K562 (cell line): ENCODE measurements at regions not wholly inside any gene's neighbourhood (a gene's known extent, or its start where the extent isn't known, plus 50 kb on each side); places are given as distances from the start of the nearest gene placed in this dataset.

ENCODE experiments used
- ATAC-seq: fragments of 200-7000 bp; cut with Tn5 transposase; 3 replicates; pipeline ENCODE4 v1.9.1; 2020; ENCODE audit warnings: moderate library complexity
- BruUV-seq: library from RNA; stranded (reverse); fragments of 400-500 nt; replicated peaks from 2 replicates; lab custom pipeline; 2021; lab: Mats Ljungman, UMichigan
- CTCF ChIA-PET: fragments of 300-600 bp; formaldehyde crosslinking; extraction: SDS; loops from one replicate; lab custom pipeline; 2021; ENCODE audit warnings: low intra/inter-chr PET ratio; lab: Yijun Ruan, JAX
- POLR2A ChIA-PET: fragments of 300-600, 350-650 bp; sonication (Branson Sonifier 250); formaldehyde crosslinking; extraction: SDS; loops from one replicate; lab custom pipeline; 2021; ENCODE audit warnings: antibody characterized with exemption, inconsistent platforms; lab: Yijun Ruan, JAX
- DNase-seq, 4 experiments: peaks; one replicate each; pipeline versions ENCODE4 v3.0.0 to v3.0.0-alpha.2; 2011 to 2018; ENCODE audit warnings: low spot score in 3 of 4, mixed read lengths in 3 of 4; ENCODE audit errors: extremely low read depth in 1 of 4
- FAIRE-seq: peaks from 2 replicates; lab custom pipeline; 2011; peaks lifted over from hg19 to GRCh38; lab: Jason Lieb, UNC
- H2AFZ ChIP-seq: 2 replicates; pipeline ENCODE4 v1.6.0; 2011; ENCODE audit warnings: low read depth, low read length, control low read depth, inconsistent platforms
- H3K27ac ChIP-seq: fragments of 200-600 bp; 3 replicates; pipeline ENCODE4 v1.8.0; 2011; ENCODE audit warnings: low read depth, mild to moderate bottlenecking, control low read depth, inconsistent platforms, low read length, moderate library complexity, mixed read lengths; ENCODE audit errors: extremely low read depth
- H3K27me3 ChIP-seq, 2 experiments: fragments of 300-600 bp in 1 of 2; 2 replicates in 1 of 2; 3 replicates in 1 of 2; pipeline versions ENCODE4 v1.6.0 to v1.8.0; 2011; ENCODE audit warnings: inconsistent platforms in 2 of 2, low read length in 2 of 2, mild to moderate bottlenecking in 1 of 2, mixed read lengths in 1 of 2, moderate library complexity in 1 of 2; ENCODE audit not compliant: control insufficient read depth in 2 of 2, insufficient read depth in 2 of 2
- H3K36me3 ChIP-seq: fragments of 300-600 bp; 3 replicates; pipeline ENCODE4 v1.8.0; 2011; ENCODE audit warnings: mild to moderate bottlenecking, low read length, inconsistent platforms; ENCODE audit not compliant: control insufficient read depth, insufficient read depth
- H3K4me1 ChIP-seq, 2 experiments: fragments of 200-600 bp in 1 of 2; replicated peaks in 1 of 2; 2 replicates in 1 of 2; 3 replicates in 1 of 2; pipeline versions ENCODE4 v1.5.1 to v1.8.0; 2011; ENCODE audit warnings: inconsistent platforms in 2 of 2, low read length in 2 of 2, mild to moderate bottlenecking in 1 of 2, mixed read lengths in 1 of 2, moderate library complexity in 1 of 2; ENCODE audit not compliant: control insufficient read depth in 2 of 2, insufficient read depth in 2 of 2
- H3K4me2 ChIP-seq: 2 replicates; pipeline ENCODE4 v1.6.1; 2011; ENCODE audit warnings: low read length, control low read depth, inconsistent platforms, mixed read lengths; ENCODE audit not compliant: insufficient read depth
- H3K4me3 ChIP-seq: fragments of 200-600 bp; sonication (generic), shearing (Covaris generic); 2 replicates; pipeline ENCODE4 v1.5.1; 2016; ENCODE audit warnings: control low read depth, inconsistent platforms
- H3K79me2 ChIP-seq: fragments of 200-600 bp; 3 replicates; pipeline ENCODE4 v1.8.0; 2011; ENCODE audit warnings: low read length, inconsistent platforms; ENCODE audit not compliant: control insufficient read depth, insufficient read depth
- H3K9ac ChIP-seq, 2 experiments: 2 replicates each; pipeline versions ENCODE4 v1.6.0 to v1.6.1; 2011; ENCODE audit warnings: low read depth in 2 of 2, low read length in 2 of 2, control low read depth in 1 of 2, inconsistent platforms in 1 of 2, mild to moderate bottlenecking in 1 of 2, mixed read lengths in 1 of 2; ENCODE audit not compliant: insufficient read depth in 1 of 2
- H3K9me1 ChIP-seq: one replicate; pipeline ENCODE4 v1.6.0; 2011; ENCODE audit warnings: inconsistent platforms, mild to moderate bottlenecking, low read length, moderate library complexity; ENCODE audit not compliant: control insufficient read depth, insufficient read depth
- H3K9me3 ChIP-seq: replicated peaks from 2 replicates; pipeline ENCODE4 v1.5.1; 2011; ENCODE audit warnings: low read depth, low read length, inconsistent platforms; ENCODE audit not compliant: control insufficient read depth, insufficient read depth
- H4K20me1 ChIP-seq: replicated peaks from 2 replicates; pipeline ENCODE4 v1.6.1; 2011; ENCODE audit warnings: low read length, inconsistent platforms, mixed read lengths; ENCODE audit not compliant: control insufficient read depth, insufficient read depth
- ATF1 ChIP-seq, 2 experiments: fragments of 450-650 bp in 1 of 2; IDR thresholded peaks; 2 replicates each; pipeline ENCODE4 v1.6.1; 2016; ENCODE audit warnings: missing compliant biosample characterization in 1 of 2, missing genetic modification characterization in 1 of 2
- ELF2 ChIP-seq: fragments of 250-450 bp; sonication (Bioruptor Pico); IDR thresholded peaks from 2 replicates; pipeline ENCODE4 v1.5.0; 2021; ENCODE audit warnings: mild to moderate bottlenecking
- ETS2 ChIP-seq: IDR thresholded peaks from 2 replicates; pipeline ENCODE4 v1.6.1; 2016; ENCODE audit warnings: borderline replicate concordance, missing genetic modification characterization, mild to moderate bottlenecking, moderate library complexity, missing compliant biosample characterization; ENCODE audit not compliant: poor library complexity, severe bottlenecking
- HMGN3 ChIP-seq: IDR thresholded peaks from 2 replicates; pipeline ENCODE4 v1.6.1; 2011; ENCODE audit warnings: borderline replicate concordance, low read depth, mild to moderate bottlenecking, mixed read lengths, low read length; ENCODE audit not compliant: insufficient read length; ENCODE audit errors: extremely low read depth
- JUN ChIP-seq, 2 experiments: sonication (generic) in 1 of 2; formaldehyde crosslinking in 1 of 2; IDR thresholded peaks; 2 replicates each; pipeline versions ENCODE4 v1.6.1 to v1.8.0; 2012 to 2022; ENCODE audit warnings: borderline replicate concordance in 2 of 2, mild to moderate bottlenecking in 2 of 2, improper control_type of control experiment in 1 of 2, low read depth in 1 of 2, low read length in 1 of 2, missing genetic modification reagents in 1 of 2
- MEF2D ChIP-seq: conservative IDR thresholded peaks from 2 replicates; pipeline ENCODE4 v1.6.1; 2016; ENCODE audit warnings: low read depth, missing genetic modification characterization, missing compliant biosample characterization
- RBM25 ChIP-seq: fragments of 200-400 bp; formaldehyde crosslinking; IDR thresholded peaks from 2 replicates; pipeline ENCODE4 v1.6.1; 2018; ENCODE audit warnings: low read length, low read depth, moderate library complexity; ENCODE audit not compliant: severe bottlenecking
- TCF3 ChIP-seq: sonication (generic); formaldehyde crosslinking; IDR thresholded peaks from 2 replicates; pipeline ENCODE4 v1.4.0; 2020; ENCODE audit warnings: mild to moderate bottlenecking, missing genetic modification reagents
- WGBS: fragments of 100-300 bp; shearing (Covaris generic); methylation state at CpG from one replicate; pipeline ENCODE4 v1.1.6; 2016; ENCODE audit warnings: low coverage, mixed read lengths; ENCODE audit not compliant: insufficient coverage; ENCODE audit errors: missing lambda C conversion rate; 5-methylcytosine and 5-hydroxymethylcytosine counted together
- in situ Hi-C: fragments of 300-500 bp; cut with MboI; formaldehyde crosslinking; loops from 4 replicates; pipeline ENCODE4 v1.15.0; 2018; ENCODE audit warnings: inconsistent platforms, mixed read lengths
- intact Hi-C: fragments of 100-400 bp; cut with micrococcal nuclease; formaldehyde crosslinking; loops from 2 replicates; pipeline ENCODE4 v1.14.2; 2022
- TF ChIP-seq, protein P1 (sequence below): fragments of 250-450 bp; sonication (Bioruptor Pico); IDR thresholded peaks from 2 replicates; pipeline ENCODE4 v1.4.0; 2020; ENCODE audit warnings: mild to moderate bottlenecking, moderate library complexity

DNA sequence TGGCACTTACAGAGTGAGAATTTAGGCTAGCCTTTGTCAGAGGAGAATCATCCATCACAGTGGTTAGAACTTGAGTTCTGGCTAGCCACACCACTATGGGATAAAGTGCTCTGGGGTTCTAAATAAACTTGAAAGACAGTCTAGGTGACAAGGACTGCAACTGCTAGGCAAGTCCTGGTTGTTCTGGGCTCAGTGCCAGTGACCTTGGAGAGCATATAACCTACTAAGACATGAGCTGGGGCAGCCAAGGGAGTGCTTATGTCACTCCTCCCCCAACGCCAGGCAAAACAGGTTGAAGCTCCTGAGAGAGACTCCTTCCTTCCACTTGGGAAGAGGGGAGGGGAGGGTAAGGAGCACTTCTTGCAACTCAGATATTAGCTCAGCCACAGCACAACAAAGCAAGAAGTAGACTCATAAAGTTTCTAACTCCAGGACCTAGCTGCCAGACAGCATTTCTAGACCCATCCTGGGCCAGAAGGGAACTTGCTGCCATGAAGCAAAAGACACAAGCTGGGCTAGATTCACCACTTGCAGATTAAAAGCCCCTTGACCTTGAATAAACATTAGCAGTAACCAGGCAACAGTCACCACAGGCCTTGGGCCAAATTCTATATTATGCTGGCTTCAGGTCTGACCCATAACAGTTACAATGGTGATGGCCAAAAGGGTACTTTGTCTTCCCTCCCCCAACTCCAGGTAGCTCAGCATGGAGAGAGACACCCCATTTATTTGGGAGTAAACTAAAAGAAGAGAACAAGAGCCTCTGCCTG is 963.7 kb downstream of the PLOD2 start:
- no peaks in the 10 kb centered on the region for H3K4me1 ChIP-seq
- BruUV-seq: no TSS peak
- ATAC-seq: no peak
- H3K36me3 ChIP-seq: no peaks in the 10 kb centered on the region
- no peak overlapping the region for H3K4me3 ChIP-seq
- ChIA-PET POLR2A (no interaction called here), CTCF (no interaction called here)
- no peak for FAIRE-seq
- H3K9ac ChIP-seq: no peak overlapping the region
- 0% methylated on average over 1 of the region's 1 CpG for WGBS
- DNase-seq: no peak
- intact Hi-C loops (no loop called here), in situ Hi-C loops (no loop called here)
- H2AFZ ChIP-seq: no peak overlapping the region
- H3K9me1 ChIP-seq: no peaks in the 10 kb centered on the region
- no peak overlapping the region for H3K27ac ChIP-seq
- H3K4me2 ChIP-seq: no peak overlapping the region
- TF ChIP-seq RBM25 (no peak), ELF2 (CRISPR knock-in tag) (no peak), MEF2D (no peak), TCF3 (CRISPR knock-in tag) (no peak), ETS2 (tag) (no peak), ATF1 (CRISPR knock-in tag; IDR thresholded peaks at IDR 0.05) (no peak), ATF1 (tag; IDR thresholded peaks at IDR 0.05) (no peak), HMGN3 (no peak), JUN (IDR thresholded peaks at IDR 0.05; ENCODE audit: borderline replicate concordance, low read depth, low read length) (no peak), JUN (CRISPR knock-in tag; IDR thresholded peaks at IDR 0.05; ENCODE audit: borderline replicate concordance) (no peak)
- TF ChIP-seq, protein P1, sequence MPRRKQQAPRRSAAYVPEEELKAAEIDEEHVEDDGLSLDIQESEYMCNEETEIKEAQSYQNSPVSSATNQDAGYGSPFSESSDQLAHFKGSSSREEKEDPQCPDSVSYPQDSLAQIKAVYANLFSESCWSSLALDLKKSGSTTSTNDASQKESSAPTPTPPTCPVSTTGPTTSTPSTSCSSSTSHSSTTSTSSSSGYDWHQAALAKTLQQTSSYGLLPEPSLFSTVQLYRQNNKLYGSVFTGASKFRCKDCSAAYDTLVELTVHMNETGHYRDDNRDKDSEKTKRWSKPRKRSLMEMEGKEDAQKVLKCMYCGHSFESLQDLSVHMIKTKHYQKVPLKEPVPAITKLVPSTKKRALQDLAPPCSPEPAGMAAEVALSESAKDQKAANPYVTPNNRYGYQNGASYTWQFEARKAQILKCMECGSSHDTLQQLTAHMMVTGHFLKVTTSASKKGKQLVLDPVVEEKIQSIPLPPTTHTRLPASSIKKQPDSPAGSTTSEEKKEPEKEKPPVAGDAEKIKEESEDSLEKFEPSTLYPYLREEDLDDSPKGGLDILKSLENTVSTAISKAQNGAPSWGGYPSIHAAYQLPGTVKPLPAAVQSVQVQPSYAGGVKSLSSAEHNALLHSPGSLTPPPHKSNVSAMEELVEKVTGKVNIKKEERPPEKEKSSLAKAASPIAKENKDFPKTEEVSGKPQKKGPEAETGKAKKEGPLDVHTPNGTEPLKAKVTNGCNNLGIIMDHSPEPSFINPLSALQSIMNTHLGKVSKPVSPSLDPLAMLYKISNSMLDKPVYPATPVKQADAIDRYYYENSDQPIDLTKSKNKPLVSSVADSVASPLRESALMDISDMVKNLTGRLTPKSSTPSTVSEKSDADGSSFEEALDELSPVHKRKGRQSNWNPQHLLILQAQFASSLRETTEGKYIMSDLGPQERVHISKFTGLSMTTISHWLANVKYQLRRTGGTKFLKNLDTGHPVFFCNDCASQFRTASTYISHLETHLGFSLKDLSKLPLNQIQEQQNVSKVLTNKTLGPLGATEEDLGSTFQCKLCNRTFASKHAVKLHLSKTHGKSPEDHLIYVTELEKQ (CRISPR knock-in tag): no peak
- no peaks in the 10 kb centered on the region for H4K20me1 ChIP-seq
- H3K9me3 ChIP-seq: no peaks in the 10 kb centered on the region
- H3K79me2 ChIP-seq: no peaks in the 10 kb centered on the region
- H3K27me3 ChIP-seq: no peaks in the 10 kb centered on the region
